ENCODE measurements at regions not wholly inside any gene's neighbourhood (a gene's known extent, or its start where the extent isn't known, plus 50 kb on each side); places are given as distances from the start of the nearest gene placed in this dataset.

GRCh38 chrX:94936722-94937121 lies 1262.7 kb downstream of the FAM133A start:
- no peak for TF ChIP-seq CTCF (IDR thresholded peaks at IDR 0.05)
- no peak for TF ChIP-seq JUN (CRISPR knock-in tag; IDR thresholded peaks at IDR 0.05)
- no peak for TF ChIP-seq TEAD4 (CRISPR knock-in tag; IDR thresholded peaks at IDR 0.05)
- no peak for TF ChIP-seq ELF4 (CRISPR knock-in tag; IDR thresholded peaks at IDR 0.05; ENCODE audit: low read depth)
- no peak for TF ChIP-seq ZNF138 (CRISPR knock-in tag; conservative IDR thresholded peaks at IDR 0.05)
- TF ChIP-seq MAX (CRISPR knock-in tag; IDR thresholded peaks at IDR 0.05) = no peak
- TF ChIP-seq E2F1 (CRISPR knock-in tag; IDR thresholded peaks at IDR 0.05) = no peak
- no peak for TF ChIP-seq IRF2 (CRISPR knock-in tag; IDR thresholded peaks at IDR 0.05; ENCODE audit: borderline replicate concordance, low read depth)
- TF ChIP-seq ZNF317 (CRISPR knock-in tag; IDR thresholded peaks at IDR 0.05; ENCODE audit: borderline replicate concordance, low read depth) = no peak
- no peak for TF ChIP-seq STAT6 (CRISPR knock-in tag; conservative IDR thresholded peaks at IDR 0.05; ENCODE audit: low read depth)
- no peak for TF ChIP-seq CBFB (CRISPR knock-in tag; IDR thresholded peaks at IDR 0.05; ENCODE audit: low read depth)
- TF ChIP-seq ZNF263 (CRISPR knock-in tag; IDR thresholded peaks at IDR 0.05; ENCODE audit: low read depth) = no peak
- no peak for TF ChIP-seq AFF4 (CRISPR knock-in tag; IDR thresholded peaks at IDR 0.05; ENCODE audit: borderline replicate concordance)

Data from WTC11 (cell line).